ENCODE measurements at regions not wholly inside any gene's neighbourhood (a gene's known extent, or its start where the extent isn't known, plus 50 kb on each side); places are given as distances from the start of the nearest gene placed in this dataset.

- H3K4me3 ChIP-seq, result no peak overlapping the region
- no peaks in the 10 kb centered on the region for H3K4me1 ChIP-seq
- intact Hi-C loops (cut with DNase I; ENCODE audit: low total_unique reads) (no loop called here), in situ Hi-C loops (cut with MboI; ENCODE audit: low pct_ligation_motif_present in 1 of 4, low pct_unique_long_range_greater_than_20kb in 1 of 4, low sequenced_read_pairs in 3 of 4) (no loop called here)
- no peaks in the 10 kb centered on the region for H3K9me3 ChIP-seq
- H3K27me3 ChIP-seq, result no peaks in the 10 kb centered on the region
- no peak overlapping the region for H3K27ac ChIP-seq
- H3K36me3 ChIP-seq, result no peaks in the 10 kb centered on the region
- 90% methylated on average over 1 of the region's 1 CpG; no CpG with 5 or more reads in 1 of the 2 donors for WGBS, 2 donors (ENCODE audit: low coverage in 1 of 2)
- no peak for DNase-seq
- TF ChIP-seq, protein P1, sequence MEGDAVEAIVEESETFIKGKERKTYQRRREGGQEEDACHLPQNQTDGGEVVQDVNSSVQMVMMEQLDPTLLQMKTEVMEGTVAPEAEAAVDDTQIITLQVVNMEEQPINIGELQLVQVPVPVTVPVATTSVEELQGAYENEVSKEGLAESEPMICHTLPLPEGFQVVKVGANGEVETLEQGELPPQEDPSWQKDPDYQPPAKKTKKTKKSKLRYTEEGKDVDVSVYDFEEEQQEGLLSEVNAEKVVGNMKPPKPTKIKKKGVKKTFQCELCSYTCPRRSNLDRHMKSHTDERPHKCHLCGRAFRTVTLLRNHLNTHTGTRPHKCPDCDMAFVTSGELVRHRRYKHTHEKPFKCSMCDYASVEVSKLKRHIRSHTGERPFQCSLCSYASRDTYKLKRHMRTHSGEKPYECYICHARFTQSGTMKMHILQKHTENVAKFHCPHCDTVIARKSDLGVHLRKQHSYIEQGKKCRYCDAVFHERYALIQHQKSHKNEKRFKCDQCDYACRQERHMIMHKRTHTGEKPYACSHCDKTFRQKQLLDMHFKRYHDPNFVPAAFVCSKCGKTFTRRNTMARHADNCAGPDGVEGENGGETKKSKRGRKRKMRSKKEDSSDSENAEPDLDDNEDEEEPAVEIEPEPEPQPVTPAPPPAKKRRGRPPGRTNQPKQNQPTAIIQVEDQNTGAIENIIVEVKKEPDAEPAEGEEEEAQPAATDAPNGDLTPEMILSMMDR (IDR thresholded peaks at IDR 0.05), result peak in 3 of 5 experiments; percentile 13 to 33 (median 23)
- no peak for TF ChIP-seq EP300 (IDR thresholded peaks at IDR 0.05; ENCODE audit: low read depth)
These were observed 67.0 kb upstream of the KLHL13 start for GRCh38 chrX:118183606-118184005.

GRCh38 chrX:118187100-118187499 is 70.5 kb upstream of the KLHL13 start:
- in situ Hi-C loops (cut with MboI; ENCODE audit: low pct_ligation_motif_present in 1 of 4, low pct_unique_long_range_greater_than_20kb in 1 of 4, low sequenced_read_pairs in 3 of 4) (no loop called here), intact Hi-C loops (cut with DNase I; ENCODE audit: low total_unique reads) (no loop called here)
- no peaks in the 10 kb centered on the region for H3K4me1 ChIP-seq
- H3K36me3 ChIP-seq, result no peaks in the 10 kb centered on the region
- no peak for DNase-seq
- H3K27ac ChIP-seq, result no peak overlapping the region
- no peaks in the 10 kb centered on the region for H3K9me3 ChIP-seq
- no peak overlapping the region for H3K4me3 ChIP-seq
- H3K27me3 ChIP-seq, result no peaks in the 10 kb centered on the region
- TF ChIP-seq EP300 (IDR thresholded peaks at IDR 0.05; ENCODE audit: low read depth) (no peak), POLR2AphosphoS5 (IDR thresholded peaks at IDR 0.05) (no peak), POLR2A (IDR thresholded peaks at IDR 0.05) (no peak)
- TF ChIP-seq, protein P1 (IDR thresholded peaks at IDR 0.05), result no peak

- no peak overlapping the region for H3K27ac ChIP-seq
- in situ Hi-C loops (cut with MboI; ENCODE audit: low pct_ligation_motif_present in 1 of 4, low pct_unique_long_range_greater_than_20kb in 1 of 4, low sequenced_read_pairs in 3 of 4), result no loop called here
These were observed 72.4 kb upstream of the KLHL13 start for GRCh38 chrX:118189000-118189399.

DNA sequence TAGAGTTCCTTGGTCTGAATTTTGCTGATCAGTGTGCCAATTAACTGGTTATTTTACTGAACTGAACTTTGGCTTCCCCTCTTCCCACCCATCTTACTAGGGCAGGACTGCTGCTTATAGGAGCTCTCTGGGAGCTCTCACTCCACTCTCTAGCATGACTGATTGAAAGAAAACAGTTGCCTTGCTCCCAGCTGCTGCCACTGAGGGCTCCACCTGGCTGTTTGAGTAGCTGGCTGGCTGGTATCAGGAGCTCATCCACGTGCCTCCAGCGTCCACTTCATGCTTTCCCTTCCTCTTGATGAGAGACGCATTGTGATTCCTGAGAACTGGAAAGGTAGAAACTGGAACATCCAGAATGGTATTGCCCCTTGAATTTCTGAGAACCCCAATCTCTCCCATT is 73.0 kb upstream of the KLHL13 start:
- H3K4me1 ChIP-seq, result no peaks in the 10 kb centered on the region
- no peaks in the 10 kb centered on the region for H3K27me3 ChIP-seq
- no peaks in the 10 kb centered on the region for H3K9me3 ChIP-seq
- in situ Hi-C loops (cut with MboI; ENCODE audit: low pct_ligation_motif_present in 1 of 4, low pct_unique_long_range_greater_than_20kb in 1 of 4, low sequenced_read_pairs in 3 of 4), result no loop called here
- intact Hi-C loops (cut with DNase I; ENCODE audit: low total_unique reads), result no loop called here
- H3K27ac ChIP-seq, result no peak overlapping the region
- WGBS, 2 donors (ENCODE audit: low coverage in 1 of 2), result 24% methylated on average over 3 of the region's 3 CpGs; no CpG with 5 or more reads in 1 of the 2 donors
- no peaks in the 10 kb centered on the region for H3K36me3 ChIP-seq
- no peak overlapping the region for H3K4me3 ChIP-seq
- no peak for DNase-seq
- TF ChIP-seq EP300 (IDR thresholded peaks at IDR 0.05; ENCODE audit: low read depth) (no peak), POLR2A (IDR thresholded peaks at IDR 0.05) (no peak)

More at GRCh38 chrX:118189000-118189399, 72.4 kb upstream of the KLHL13 start:
- intact Hi-C loops (cut with DNase I; ENCODE audit: low total_unique reads), result no loop called here
- no peaks in the 10 kb centered on the region for H3K4me1 ChIP-seq
- no peak for TF ChIP-seq POLR2AphosphoS5 (IDR thresholded peaks at IDR 0.05)
- TF ChIP-seq POLR2A (IDR thresholded peaks at IDR 0.05), result no peak
- TF ChIP-seq, protein P1 (IDR thresholded peaks at IDR 0.05), result no peak
- no peak for TF ChIP-seq EP300 (IDR thresholded peaks at IDR 0.05; ENCODE audit: low read depth)
- no peaks in the 10 kb centered on the region for H3K9me3 ChIP-seq
- no peaks in the 10 kb centered on the region for H3K27me3 ChIP-seq
- DNase-seq, result no peak
- H3K36me3 ChIP-seq, result no peaks in the 10 kb centered on the region
- H3K4me3 ChIP-seq, result no peak overlapping the region
- WGBS, 2 donors (ENCODE audit: low coverage in 1 of 2), result 10% methylated on average over 3 of the region's 3 CpGs; no CpG with 5 or more reads in 1 of the 2 donors

- Histone ChIP-seq H3K4me1 (no peaks in the 10 kb centered on the region), H3K27me3 (no peaks in the 10 kb centered on the region), H3K4me3 (no peak overlapping the region), H3K9me3 (no peaks in the 10 kb centered on the region), H3K27ac (no peak overlapping the region), H3K36me3 (no peaks in the 10 kb centered on the region)
- intact Hi-C loops (cut with DNase I; ENCODE audit: low total_unique reads), result no loop called here
- 64% methylated on average over 1 of the region's 1 CpG; no CpG with 5 or more reads in 1 of the 2 donors for WGBS, 2 donors (ENCODE audit: low coverage in 1 of 2)
- in situ Hi-C loops (cut with MboI; ENCODE audit: low pct_ligation_motif_present in 1 of 4, low pct_unique_long_range_greater_than_20kb in 1 of 4, low sequenced_read_pairs in 3 of 4), result no loop called here
- DNase-seq, result no peak
- TF ChIP-seq, protein P1 (IDR thresholded peaks at IDR 0.05), result no peak
- TF ChIP-seq POLR2AphosphoS5 (IDR thresholded peaks at IDR 0.05), result no peak
- no peak for TF ChIP-seq EP300 (IDR thresholded peaks at IDR 0.05; ENCODE audit: low read depth)
- TF ChIP-seq POLR2A (IDR thresholded peaks at IDR 0.05), result no peak
These were observed 81.1 kb upstream of the KLHL13 start for GRCh38 chrX:118197730-118198129.

Data from transverse colon (tissue), 4 donors.